Bronchial epithelial cell (primary cell): ENCODE measurements at regions not wholly inside any gene's neighbourhood (a gene's known extent, or its start where the extent isn't known, plus 50 kb on each side); places are given as distances from the start of the nearest gene placed in this dataset.

ENCODE experiments used
- DNase-seq: peaks from one replicate; pipeline ENCODE4 v3.0.0-alpha.2; 2010; ENCODE audit warnings: low read depth
- FAIRE-seq: peaks from 2 replicates; lab custom pipeline; 2011; peaks lifted over from hg19 to GRCh38; lab: Jason Lieb, UNC
- H3K27me3 ChIP-seq: 2 replicates; pipeline ENCODE4 v1.5.1; 2011; ENCODE audit warnings: low read length; ENCODE audit not compliant: control insufficient read depth, insufficient read depth
- H3K36me3 ChIP-seq: 2 replicates; pipeline ENCODE4 v1.5.1; 2011; ENCODE audit warnings: low read length; ENCODE audit not compliant: control insufficient read depth, insufficient read depth
- H3K4me3 ChIP-seq: 2 replicates; pipeline ENCODE4 v1.5.1; 2011; ENCODE audit warnings: mild to moderate bottlenecking, low read depth, low read length, control low read depth
- TF ChIP-seq, protein P1 (sequence below): IDR thresholded peaks from 2 replicates; pipeline ENCODE4 v1.5.1; 2011; ENCODE audit warnings: mild to moderate bottlenecking, moderate library complexity, low read length, control low read depth, inconsistent platforms; ENCODE audit not compliant: insufficient read depth, severe bottlenecking

DNA sequence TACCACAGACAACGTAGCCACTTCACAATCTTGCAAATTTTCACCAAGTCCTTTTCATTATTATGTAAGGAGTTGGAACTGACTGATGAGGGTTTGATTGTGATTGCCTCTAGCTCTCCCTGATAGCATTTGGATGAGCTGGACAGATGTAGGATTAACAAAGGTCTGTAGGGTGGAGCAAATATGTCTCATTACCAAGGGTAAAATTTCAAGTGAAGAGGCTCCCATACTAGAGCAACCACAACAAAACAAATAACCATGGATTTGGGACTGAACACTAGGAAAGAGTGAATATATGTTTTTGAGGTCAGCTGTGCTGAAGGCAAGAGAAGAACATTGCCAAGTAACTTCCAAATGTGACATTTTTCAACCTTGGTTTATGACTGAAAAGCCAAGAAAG is 281.7 kb downstream of the NEBL start:
- TF ChIP-seq, protein P1, sequence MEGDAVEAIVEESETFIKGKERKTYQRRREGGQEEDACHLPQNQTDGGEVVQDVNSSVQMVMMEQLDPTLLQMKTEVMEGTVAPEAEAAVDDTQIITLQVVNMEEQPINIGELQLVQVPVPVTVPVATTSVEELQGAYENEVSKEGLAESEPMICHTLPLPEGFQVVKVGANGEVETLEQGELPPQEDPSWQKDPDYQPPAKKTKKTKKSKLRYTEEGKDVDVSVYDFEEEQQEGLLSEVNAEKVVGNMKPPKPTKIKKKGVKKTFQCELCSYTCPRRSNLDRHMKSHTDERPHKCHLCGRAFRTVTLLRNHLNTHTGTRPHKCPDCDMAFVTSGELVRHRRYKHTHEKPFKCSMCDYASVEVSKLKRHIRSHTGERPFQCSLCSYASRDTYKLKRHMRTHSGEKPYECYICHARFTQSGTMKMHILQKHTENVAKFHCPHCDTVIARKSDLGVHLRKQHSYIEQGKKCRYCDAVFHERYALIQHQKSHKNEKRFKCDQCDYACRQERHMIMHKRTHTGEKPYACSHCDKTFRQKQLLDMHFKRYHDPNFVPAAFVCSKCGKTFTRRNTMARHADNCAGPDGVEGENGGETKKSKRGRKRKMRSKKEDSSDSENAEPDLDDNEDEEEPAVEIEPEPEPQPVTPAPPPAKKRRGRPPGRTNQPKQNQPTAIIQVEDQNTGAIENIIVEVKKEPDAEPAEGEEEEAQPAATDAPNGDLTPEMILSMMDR: no peak
- no peak for FAIRE-seq
- H3K4me3 ChIP-seq: no peak overlapping the region

DNA sequence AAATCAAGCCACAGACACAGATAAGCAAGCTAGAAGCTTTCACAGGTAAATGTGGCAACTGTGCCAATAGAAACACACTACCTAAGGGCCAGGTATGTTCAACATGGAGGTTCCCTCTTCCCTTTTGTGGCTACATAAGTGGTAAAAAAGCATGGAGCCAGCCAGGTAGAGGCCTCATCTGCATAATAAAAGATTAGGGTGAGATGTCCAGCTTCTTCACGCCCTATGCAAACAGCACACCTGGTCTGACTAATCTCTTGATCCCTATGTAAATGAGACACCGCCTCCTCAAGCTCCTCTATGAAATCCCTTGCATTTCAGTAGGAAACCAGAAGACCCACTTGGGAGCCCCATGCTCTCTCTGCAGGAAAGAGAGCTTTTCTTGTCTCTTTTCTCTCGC is 282.2 kb downstream of the NEBL start:
- TF ChIP-seq, protein P1: no peak
- Histone ChIP-seq H3K4me3 (no peak overlapping the region), H3K27me3 (peaks cover 4% of the 10 kb centered on the region), H3K36me3 (no peaks in the 10 kb centered on the region)
- DNase-seq (no peak), FAIRE-seq (no peak)

More for the DNA sequence above, 281.7 kb downstream of the NEBL start:
- Histone ChIP-seq H3K36me3 (no peaks in the 10 kb centered on the region), H3K27me3 (peaks cover 6% of the 10 kb centered on the region)
- no peak for DNase-seq

DNA sequence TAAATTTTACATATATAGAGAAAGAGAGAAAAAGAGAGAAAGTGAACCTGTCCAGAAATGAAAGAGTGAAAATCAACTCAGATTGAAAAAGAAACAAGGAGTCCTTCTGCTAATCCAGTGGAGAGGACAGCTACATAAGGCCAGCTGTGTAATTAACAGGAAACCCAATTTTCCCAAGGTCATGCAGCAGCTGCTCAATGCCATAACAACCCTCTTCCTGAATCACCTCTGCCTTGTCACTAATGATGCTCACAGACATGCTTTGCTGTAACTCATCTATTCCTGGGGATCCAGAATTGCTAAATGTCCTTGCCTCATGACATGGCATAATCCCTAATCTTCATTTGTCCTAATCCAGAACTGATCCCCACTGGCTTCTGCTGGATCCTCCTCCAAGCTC is 288.6 kb downstream of the NEBL start:
- no peak for FAIRE-seq

DNA sequence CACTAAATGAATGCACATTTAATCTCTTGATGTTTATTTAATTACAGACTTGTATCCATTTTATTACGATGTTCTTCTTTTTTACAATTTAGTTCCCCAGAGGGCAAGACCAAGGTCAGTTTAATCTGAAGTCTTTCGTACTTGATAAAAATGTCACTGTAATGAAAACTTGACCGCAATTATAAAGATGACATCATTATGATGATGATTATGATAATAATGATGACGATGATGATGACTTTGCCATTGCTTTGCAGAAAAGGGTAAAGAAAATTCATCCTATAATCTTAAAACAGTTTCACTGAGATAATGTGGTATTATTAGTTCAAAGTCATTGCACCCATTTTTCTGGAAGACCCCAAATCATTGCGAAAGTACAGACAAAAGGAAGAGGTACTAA is 290.1 kb downstream of the NEBL start:
- TF ChIP-seq, protein P1: no peak
- Histone ChIP-seq H3K27me3 (no peaks in the 10 kb centered on the region), H3K36me3 (no peaks in the 10 kb centered on the region), H3K4me3 (no peak overlapping the region)
- DNase-seq (no peak), FAIRE-seq (no peak)

More for the DNA sequence above, 288.6 kb downstream of the NEBL start:
- TF ChIP-seq, protein P1: no peak
- no peak overlapping the region for H3K4me3 ChIP-seq
- no peaks in the 10 kb centered on the region for H3K36me3 ChIP-seq
- no peak for DNase-seq
- no peaks in the 10 kb centered on the region for H3K27me3 ChIP-seq

DNA sequence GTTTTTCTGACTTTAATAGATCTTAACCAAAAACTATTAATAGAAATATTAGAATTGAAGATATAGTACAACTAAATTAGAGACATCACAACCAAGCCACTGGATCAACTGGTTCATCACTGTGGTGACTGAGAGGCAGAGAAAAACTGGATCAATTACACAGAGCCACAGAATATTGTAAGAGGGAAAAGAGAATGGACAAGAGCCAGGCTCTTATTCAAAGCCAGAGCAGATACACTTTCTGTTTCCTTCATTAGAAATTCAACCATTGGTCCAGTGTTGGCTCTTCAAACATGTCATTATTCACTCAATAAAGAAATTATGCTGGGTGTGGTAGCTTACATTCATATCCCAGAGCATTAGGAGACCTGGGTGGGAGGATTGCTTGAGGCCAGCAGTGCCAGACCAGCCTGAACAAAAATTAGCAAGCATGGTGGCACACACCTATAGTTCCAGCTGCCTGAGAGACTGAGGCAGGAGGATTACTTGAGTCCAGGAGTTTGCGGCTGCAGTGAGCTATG is 295.1 kb downstream of the NEBL start:
- Histone ChIP-seq H3K27me3 (no peaks in the 10 kb centered on the region), H3K36me3 (no peaks in the 10 kb centered on the region), H3K4me3 (no peak overlapping the region)
- no peak for FAIRE-seq
- TF ChIP-seq, protein P1: no peak
- DNase-seq: no peak

DNA sequence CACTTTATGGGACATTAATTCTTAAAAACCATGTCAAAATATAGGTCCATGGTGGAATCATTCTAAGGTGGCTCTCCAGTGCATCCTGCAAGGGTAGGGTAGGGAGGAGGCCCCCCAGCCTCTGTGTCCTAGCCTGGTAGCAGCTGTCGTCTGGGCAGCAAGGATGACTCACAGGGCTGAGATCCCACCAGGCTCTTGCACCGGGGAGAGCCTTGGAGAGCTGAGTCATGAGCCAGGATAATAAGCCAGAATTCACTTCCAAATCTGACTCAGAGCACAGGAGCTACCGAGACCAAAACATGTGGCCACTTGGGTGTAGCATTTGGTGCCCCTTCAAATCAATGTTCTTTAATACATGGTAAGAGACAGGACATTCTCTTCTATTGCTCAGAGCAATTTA is 298.5 kb downstream of the NEBL start:
- peak; percentile 79 for DNase-seq

More for the DNA sequence above, 298.5 kb downstream of the NEBL start:
- Histone ChIP-seq H3K27me3 (no peaks in the 10 kb centered on the region), H3K36me3 (no peaks in the 10 kb centered on the region), H3K4me3 (no peak overlapping the region)
- FAIRE-seq: no peak
- TF ChIP-seq, protein P1: no peak
